GM12864 (cell line): ENCODE measurements at regions not wholly inside any gene's neighbourhood (a gene's known extent, or its start where the extent isn't known, plus 50 kb on each side); places are given as distances from the start of the nearest gene placed in this dataset.

Experiments used
- DNase-seq: peaks from one replicate; pipeline ENCODE4 v3.0.0-alpha.2; 2011; ENCODE audit warnings: low read depth
- H3K4me3 ChIP-seq: 2 replicates; pipeline ENCODE4 v1.5.1; 2011; ENCODE audit warnings: mild to moderate bottlenecking, low read depth, low read length, control low read depth
- CTCF ChIP-seq: IDR thresholded peaks from 2 replicates; pipeline ENCODE4 v1.5.1; 2011; ENCODE audit warnings: low read depth, mild to moderate bottlenecking, moderate library complexity, low read length, control low read depth, inconsistent platforms; ENCODE audit errors: missing control alignments

- no peak overlapping the region for H3K4me3 ChIP-seq
- DNase-seq = no peak
- no peak for TF ChIP-seq CTCF
These were observed 477.7 kb upstream of the HS6ST1 start for GRCh38 chr2:128796321-128796720.

GRCh38 chr2:128797092-128797491 lies 478.4 kb upstream of the HS6ST1 start:
- no peak overlapping the region for H3K4me3 ChIP-seq
- no peak for DNase-seq
- TF ChIP-seq CTCF = no peak

GRCh38 chr2:128797533-128797932 lies 478.9 kb upstream of the HS6ST1 start:
- TF ChIP-seq CTCF = no peak
- H3K4me3 ChIP-seq = no peak overlapping the region
- DNase-seq = no peak

GRCh38 chr2:128797937-128798336 lies 479.3 kb upstream of the HS6ST1 start:
- DNase-seq = peak; percentile 47
- no peak overlapping the region for H3K4me3 ChIP-seq
- no peak for TF ChIP-seq CTCF

GRCh38 chr2:128798502-128799283 lies 480.0 kb upstream of the HS6ST1 start:
- TF ChIP-seq CTCF = no peak
- no peak for DNase-seq
- no peak overlapping the region for H3K4me3 ChIP-seq

GRCh38 chr2:128799284-128799552 lies 480.6 kb upstream of the HS6ST1 start:
- no peak for TF ChIP-seq CTCF
- no peak for DNase-seq
- H3K4me3 ChIP-seq = no peak overlapping the region

GRCh38 chr2:128799730-128800129 lies 481.1 kb upstream of the HS6ST1 start:
- TF ChIP-seq CTCF = no peak
- H3K4me3 ChIP-seq = no peak overlapping the region
- no peak for DNase-seq
